ENCODE measurements at regions not wholly inside any gene's neighbourhood (a gene's known extent, or its start where the extent isn't known, plus 50 kb on each side); places are given as distances from the start of the nearest gene placed in this dataset.

GRCh38 chr16:50478773-50479149 lies 69.4 kb upstream of the NKD1 start:
- Histone ChIP-seq H3K4me1 (ENCODE audit: insufficient read depth, low read length) (no peaks in the 10 kb centered on the region), H4K20me1 (ENCODE audit: insufficient read depth, low read length) (no peaks in the 10 kb centered on the region), H3K36me3 (ENCODE audit: insufficient read depth, low read length) (no peaks in the 10 kb centered on the region), H3K79me2 (ENCODE audit: insufficient read depth, low read length) (no peaks in the 10 kb centered on the region), H3K4me2 (ENCODE audit: insufficient read depth, low read length) (no peak overlapping the region), H3K27me3 (ENCODE audit: insufficient read depth, low read length) (no peaks in the 10 kb centered on the region), H3K9me3 (ENCODE audit: low read depth, low read length) (no peaks in the 10 kb centered on the region), H3K27ac (ENCODE audit: low read depth, low read length) (no peak overlapping the region), H3K4me3 (ENCODE audit: insufficient read depth, low read length) (no peak overlapping the region), H2AFZ (ENCODE audit: low read length) (no peak overlapping the region)
- TF ChIP-seq CTCF (IDR thresholded peaks at IDR 0.05; ENCODE audit: extremely low read depth, low read depth, low read length), result no peak
- no peak for DNase-seq (ENCODE audit: insufficient read length, low spot score, missing footprints)

GRCh38 chr16:50478075-50478772 lies 70.0 kb upstream of the NKD1 start:
- Histone ChIP-seq H3K9me3 (ENCODE audit: low read depth, low read length) (no peaks in the 10 kb centered on the region), H4K20me1 (ENCODE audit: insufficient read depth, low read length) (no peaks in the 10 kb centered on the region), H3K36me3 (ENCODE audit: insufficient read depth, low read length) (no peaks in the 10 kb centered on the region), H3K4me3 (ENCODE audit: insufficient read depth, low read length) (no peak overlapping the region), H3K79me2 (ENCODE audit: insufficient read depth, low read length) (no peaks in the 10 kb centered on the region), H3K27ac (ENCODE audit: low read depth, low read length) (no peak overlapping the region), H3K4me2 (ENCODE audit: insufficient read depth, low read length) (no peak overlapping the region), H3K27me3 (ENCODE audit: insufficient read depth, low read length) (no peaks in the 10 kb centered on the region), H2AFZ (ENCODE audit: low read length) (no peak overlapping the region), H3K4me1 (ENCODE audit: insufficient read depth, low read length) (no peaks in the 10 kb centered on the region)
- DNase-seq (ENCODE audit: insufficient read length, low spot score, missing footprints), result no peak
- TF ChIP-seq CTCF (IDR thresholded peaks at IDR 0.05; ENCODE audit: extremely low read depth, low read depth, low read length), result no peak

- no peaks in the 10 kb centered on the region for H3K79me2 ChIP-seq (ENCODE audit: insufficient read depth, low read length)
- no peak for DNase-seq (ENCODE audit: insufficient read length, low spot score, missing footprints)
- H3K4me2 ChIP-seq (ENCODE audit: insufficient read depth, low read length), result no peak overlapping the region
- H3K27me3 ChIP-seq (ENCODE audit: insufficient read depth, low read length), result no peaks in the 10 kb centered on the region
- TF ChIP-seq CTCF (IDR thresholded peaks at IDR 0.05; ENCODE audit: extremely low read depth, low read depth, low read length), result no peak
- H3K4me3 ChIP-seq (ENCODE audit: insufficient read depth, low read length), result no peak overlapping the region
- no peak overlapping the region for H2AFZ ChIP-seq (ENCODE audit: low read length)
- no peaks in the 10 kb centered on the region for H4K20me1 ChIP-seq (ENCODE audit: insufficient read depth, low read length)
- no peak overlapping the region for H3K27ac ChIP-seq (ENCODE audit: low read depth, low read length)
- no peaks in the 10 kb centered on the region for H3K36me3 ChIP-seq (ENCODE audit: insufficient read depth, low read length)
- no peaks in the 10 kb centered on the region for H3K9me3 ChIP-seq (ENCODE audit: low read depth, low read length)
- no peaks in the 10 kb centered on the region for H3K4me1 ChIP-seq (ENCODE audit: insufficient read depth, low read length)
Observed at GRCh38 chr16:50476486-50477255, 71.5 kb upstream of the NKD1 start.

GRCh38 chr16:50475170-50475569 lies 73.0 kb upstream of the NKD1 start:
- Histone ChIP-seq H3K27me3 (ENCODE audit: insufficient read depth, low read length) (no peaks in the 10 kb centered on the region), H4K20me1 (ENCODE audit: insufficient read depth, low read length) (no peaks in the 10 kb centered on the region), H3K4me1 (ENCODE audit: insufficient read depth, low read length) (no peaks in the 10 kb centered on the region), H3K27ac (ENCODE audit: low read depth, low read length) (no peak overlapping the region), H3K79me2 (ENCODE audit: insufficient read depth, low read length) (no peaks in the 10 kb centered on the region), H3K4me2 (ENCODE audit: insufficient read depth, low read length) (no peak overlapping the region), H3K36me3 (ENCODE audit: insufficient read depth, low read length) (no peaks in the 10 kb centered on the region), H3K4me3 (ENCODE audit: insufficient read depth, low read length) (no peak overlapping the region), H2AFZ (ENCODE audit: low read length) (no peak overlapping the region), H3K9me3 (ENCODE audit: low read depth, low read length) (no peaks in the 10 kb centered on the region)
- no peak for DNase-seq (ENCODE audit: insufficient read length, low spot score, missing footprints)
- no peak for TF ChIP-seq CTCF (IDR thresholded peaks at IDR 0.05; ENCODE audit: extremely low read depth, low read depth, low read length)

Measured in osteoblast (primary cell).